Astrocyte (in vitro differentiated cells and primary cell): ENCODE measurements at regions not wholly inside any gene's neighbourhood (a gene's known extent, or its start where the extent isn't known, plus 50 kb on each side); places are given as distances from the start of the nearest gene placed in this dataset.

Source experiments
- EZH2 ChIP-seq: IDR thresholded peaks from 2 replicates; pipeline ENCODE4 v1.6.1; 2012; ENCODE audit warnings: mild to moderate bottlenecking, low read length, inconsistent platforms; ENCODE audit not compliant: insufficient read depth
- TF ChIP-seq, protein P1 (sequence below): IDR thresholded peaks from 2 replicates; pipeline ENCODE4 v1.5.1; 2011; ENCODE audit warnings: low read depth, mild to moderate bottlenecking, inconsistent platforms, low read length, moderate library complexity; ENCODE audit not compliant: insufficient read depth

DNA sequence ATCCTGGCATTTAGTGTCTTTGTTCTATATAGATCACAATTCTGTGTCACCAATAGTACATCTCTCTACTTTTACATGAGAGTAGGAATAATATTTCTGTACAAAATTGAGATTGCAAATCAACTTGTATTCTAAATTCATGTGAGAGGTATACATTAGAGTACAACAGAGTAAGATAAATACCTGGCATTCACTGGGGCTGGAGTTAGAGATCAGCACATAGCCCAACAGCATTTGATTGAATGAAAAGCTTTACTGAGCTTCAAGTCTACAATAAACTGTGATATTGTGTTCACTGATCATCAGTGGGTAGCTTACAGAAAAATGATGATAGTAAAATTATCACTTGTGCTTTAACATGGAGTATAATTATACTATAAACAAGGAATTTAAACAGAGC is 1114.7 kb downstream of the REEP3 start:
- TF ChIP-seq, protein P1, sequence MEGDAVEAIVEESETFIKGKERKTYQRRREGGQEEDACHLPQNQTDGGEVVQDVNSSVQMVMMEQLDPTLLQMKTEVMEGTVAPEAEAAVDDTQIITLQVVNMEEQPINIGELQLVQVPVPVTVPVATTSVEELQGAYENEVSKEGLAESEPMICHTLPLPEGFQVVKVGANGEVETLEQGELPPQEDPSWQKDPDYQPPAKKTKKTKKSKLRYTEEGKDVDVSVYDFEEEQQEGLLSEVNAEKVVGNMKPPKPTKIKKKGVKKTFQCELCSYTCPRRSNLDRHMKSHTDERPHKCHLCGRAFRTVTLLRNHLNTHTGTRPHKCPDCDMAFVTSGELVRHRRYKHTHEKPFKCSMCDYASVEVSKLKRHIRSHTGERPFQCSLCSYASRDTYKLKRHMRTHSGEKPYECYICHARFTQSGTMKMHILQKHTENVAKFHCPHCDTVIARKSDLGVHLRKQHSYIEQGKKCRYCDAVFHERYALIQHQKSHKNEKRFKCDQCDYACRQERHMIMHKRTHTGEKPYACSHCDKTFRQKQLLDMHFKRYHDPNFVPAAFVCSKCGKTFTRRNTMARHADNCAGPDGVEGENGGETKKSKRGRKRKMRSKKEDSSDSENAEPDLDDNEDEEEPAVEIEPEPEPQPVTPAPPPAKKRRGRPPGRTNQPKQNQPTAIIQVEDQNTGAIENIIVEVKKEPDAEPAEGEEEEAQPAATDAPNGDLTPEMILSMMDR, result no peak
- TF ChIP-seq EZH2, result no peak
